Endothelial cell (in vitro differentiated cells): ENCODE measurements at regions not wholly inside any gene's neighbourhood (a gene's known extent, or its start where the extent isn't known, plus 50 kb on each side); places are given as distances from the start of the nearest gene placed in this dataset.

Experiments used
- DNase-seq: peaks from one replicate; pipeline ENCODE4 v3.0.0; 2021; ENCODE audit warnings: low spot score
- H3K27ac Mint-ChIP-seq: one replicate; pipeline ENCODE4 v1.8.0; 2021; ENCODE audit warnings: mixed read lengths, inconsistent platforms; ENCODE audit not compliant: unreplicated experiment
- H3K27me3 Mint-ChIP-seq: one replicate; pipeline ENCODE4 v1.8.0; 2021; ENCODE audit warnings: mild to moderate bottlenecking, moderate library complexity, mixed read lengths, inconsistent platforms; ENCODE audit not compliant: unreplicated experiment
- H3K36me3 Mint-ChIP-seq: one replicate; pipeline ENCODE4 v1.8.0; 2021; ENCODE audit warnings: mild to moderate bottlenecking, low read depth, mixed read lengths, inconsistent platforms; ENCODE audit not compliant: unreplicated experiment
- H3K4me1 Mint-ChIP-seq: one replicate; pipeline ENCODE4 v1.8.0; 2021; ENCODE audit warnings: mild to moderate bottlenecking, mixed read lengths, inconsistent platforms; ENCODE audit not compliant: unreplicated experiment
- H3K4me3 Mint-ChIP-seq: one replicate; pipeline ENCODE4 v1.8.0; 2021; ENCODE audit warnings: mild to moderate bottlenecking, mixed read lengths, inconsistent platforms; ENCODE audit not compliant: unreplicated experiment
- H3K9me3 Mint-ChIP-seq: one replicate; pipeline ENCODE4 v1.8.0; 2021; ENCODE audit warnings: mixed read lengths, inconsistent platforms; ENCODE audit not compliant: unreplicated experiment
- TF ChIP-seq, protein P1 (sequence below): fragments of 200-600 bp; sonication (generic); IDR thresholded peaks from one replicate; pipeline ENCODE4 v1.5.0; 2021; ENCODE audit warnings: antibody characterized with exemption; ENCODE audit not compliant: unreplicated experiment

DNA sequence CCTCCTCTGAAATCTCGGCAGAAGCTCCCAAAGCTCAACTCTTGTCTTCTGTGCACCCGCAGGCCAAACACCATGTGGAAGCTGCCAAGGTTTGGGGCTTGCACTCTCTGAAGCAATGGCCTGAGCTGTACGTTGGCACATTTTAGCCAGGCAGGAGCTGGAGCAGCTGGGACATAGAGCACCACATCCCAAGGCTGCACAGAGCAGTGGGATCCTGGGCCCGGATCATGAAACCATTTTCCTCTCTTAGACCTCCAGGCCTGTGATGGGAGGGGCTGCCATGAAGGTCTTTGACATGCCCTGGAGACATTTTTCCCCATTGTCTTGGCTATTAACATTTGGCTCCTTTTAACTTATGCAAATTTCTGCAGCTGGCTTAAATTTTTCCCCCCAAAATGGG is 567.1 kb upstream of the ZNF608 start:
- no peak overlapping the region for H3K27ac Mint-ChIP-seq
- no peak overlapping the region for H3K4me3 Mint-ChIP-seq
- H3K9me3 Mint-ChIP-seq = no peaks in the 10 kb centered on the region
- H3K27me3 Mint-ChIP-seq = peaks cover 2% of the 10 kb centered on the region
- TF ChIP-seq, protein P1, sequence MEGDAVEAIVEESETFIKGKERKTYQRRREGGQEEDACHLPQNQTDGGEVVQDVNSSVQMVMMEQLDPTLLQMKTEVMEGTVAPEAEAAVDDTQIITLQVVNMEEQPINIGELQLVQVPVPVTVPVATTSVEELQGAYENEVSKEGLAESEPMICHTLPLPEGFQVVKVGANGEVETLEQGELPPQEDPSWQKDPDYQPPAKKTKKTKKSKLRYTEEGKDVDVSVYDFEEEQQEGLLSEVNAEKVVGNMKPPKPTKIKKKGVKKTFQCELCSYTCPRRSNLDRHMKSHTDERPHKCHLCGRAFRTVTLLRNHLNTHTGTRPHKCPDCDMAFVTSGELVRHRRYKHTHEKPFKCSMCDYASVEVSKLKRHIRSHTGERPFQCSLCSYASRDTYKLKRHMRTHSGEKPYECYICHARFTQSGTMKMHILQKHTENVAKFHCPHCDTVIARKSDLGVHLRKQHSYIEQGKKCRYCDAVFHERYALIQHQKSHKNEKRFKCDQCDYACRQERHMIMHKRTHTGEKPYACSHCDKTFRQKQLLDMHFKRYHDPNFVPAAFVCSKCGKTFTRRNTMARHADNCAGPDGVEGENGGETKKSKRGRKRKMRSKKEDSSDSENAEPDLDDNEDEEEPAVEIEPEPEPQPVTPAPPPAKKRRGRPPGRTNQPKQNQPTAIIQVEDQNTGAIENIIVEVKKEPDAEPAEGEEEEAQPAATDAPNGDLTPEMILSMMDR = no peak
- DNase-seq = no peak
- peaks cover 6% of the 10 kb centered on the region for H3K36me3 Mint-ChIP-seq
- peaks cover 6% of the 10 kb centered on the region for H3K4me1 Mint-ChIP-seq

DNA sequence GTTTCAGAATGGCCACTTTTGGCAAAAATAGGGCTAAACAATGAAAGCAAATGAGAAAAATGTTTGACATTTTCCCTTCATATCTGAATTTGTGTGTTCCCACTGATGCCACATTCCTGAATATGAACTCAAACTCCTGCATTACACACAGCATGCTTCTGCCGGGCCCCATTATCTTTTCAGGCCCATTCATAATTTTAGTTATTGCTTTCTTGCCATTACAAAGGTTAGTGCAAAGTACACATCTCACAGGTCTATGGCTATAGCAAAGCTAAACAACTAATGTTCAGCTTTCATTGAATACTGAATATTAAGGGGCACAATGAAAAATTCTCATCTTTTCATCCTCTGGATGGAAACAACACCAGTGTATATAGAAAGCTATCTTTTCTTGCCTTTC is 568.9 kb upstream of the ZNF608 start:
- H3K36me3 Mint-ChIP-seq = peaks cover 6% of the 10 kb centered on the region
- DNase-seq = no peak
- H3K9me3 Mint-ChIP-seq = no peaks in the 10 kb centered on the region
- peaks cover 2% of the 10 kb centered on the region for H3K27me3 Mint-ChIP-seq
- TF ChIP-seq, protein P1 = no peak
- H3K4me3 Mint-ChIP-seq = no peak overlapping the region
- peaks cover 16% of the 10 kb centered on the region for H3K4me1 Mint-ChIP-seq
- no peak overlapping the region for H3K27ac Mint-ChIP-seq

DNA sequence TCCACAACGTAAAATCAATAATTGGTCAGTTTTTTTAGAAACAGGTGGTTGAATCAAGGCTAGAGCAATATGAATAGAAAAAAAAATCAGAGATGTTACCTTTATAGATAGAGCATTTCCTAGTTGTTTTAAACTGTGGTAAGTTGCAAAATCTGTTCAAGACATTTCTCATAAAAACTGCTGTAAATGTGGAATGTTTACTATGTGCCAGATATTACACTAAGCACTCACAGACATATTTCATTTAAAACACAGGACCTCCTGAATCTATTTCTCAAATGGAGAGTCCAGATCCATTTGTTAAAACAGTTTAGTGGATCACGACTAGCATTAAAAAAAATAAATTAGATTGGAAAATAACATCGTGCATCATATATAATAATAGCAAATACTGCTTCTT is 570.0 kb upstream of the ZNF608 start:
- Mint-ChIP-seq H3K27ac (no peak overlapping the region), H3K4me1 (peaks cover 16% of the 10 kb centered on the region), H3K36me3 (peaks cover 6% of the 10 kb centered on the region), H3K27me3 (peaks cover 2% of the 10 kb centered on the region), H3K9me3 (no peaks in the 10 kb centered on the region), H3K4me3 (no peak overlapping the region)
- TF ChIP-seq, protein P1 = no peak
- no peak for DNase-seq

DNA sequence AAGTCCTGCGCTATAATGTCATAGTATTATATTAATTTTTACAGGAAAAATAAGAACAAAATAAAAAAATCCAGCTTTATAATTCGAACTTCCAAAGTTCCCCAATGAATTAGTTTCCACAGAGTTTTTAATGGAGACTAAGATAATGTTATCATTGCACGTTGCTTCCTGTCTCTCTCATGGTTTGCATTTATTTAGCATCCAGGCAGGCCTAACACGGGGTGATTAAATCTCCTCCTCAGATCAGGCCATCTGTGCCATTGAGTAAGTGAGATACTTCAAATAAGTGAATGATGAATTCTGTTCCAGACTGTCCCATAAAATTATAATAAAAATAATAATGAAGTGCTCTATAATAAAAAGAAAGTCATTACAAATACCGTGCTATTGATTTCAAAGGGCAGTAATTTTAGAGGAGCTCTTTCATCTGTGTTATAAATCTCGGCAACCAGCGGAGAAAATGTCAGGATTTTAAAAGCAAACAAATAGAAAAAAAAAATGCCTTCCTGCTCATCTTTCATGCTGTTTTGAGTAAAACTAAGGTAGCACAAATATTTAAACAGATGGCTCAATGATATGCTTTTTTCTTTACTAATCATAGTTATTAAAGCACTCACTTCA is 570.6 kb upstream of the ZNF608 start:
- TF ChIP-seq, protein P1 = no peak
- no peak for DNase-seq
- Mint-ChIP-seq H3K27ac (no peak overlapping the region), H3K27me3 (peaks cover 2% of the 10 kb centered on the region), H3K9me3 (no peaks in the 10 kb centered on the region), H3K36me3 (peaks cover 6% of the 10 kb centered on the region), H3K4me3 (no peak overlapping the region), H3K4me1 (peaks cover 16% of the 10 kb centered on the region)

DNA sequence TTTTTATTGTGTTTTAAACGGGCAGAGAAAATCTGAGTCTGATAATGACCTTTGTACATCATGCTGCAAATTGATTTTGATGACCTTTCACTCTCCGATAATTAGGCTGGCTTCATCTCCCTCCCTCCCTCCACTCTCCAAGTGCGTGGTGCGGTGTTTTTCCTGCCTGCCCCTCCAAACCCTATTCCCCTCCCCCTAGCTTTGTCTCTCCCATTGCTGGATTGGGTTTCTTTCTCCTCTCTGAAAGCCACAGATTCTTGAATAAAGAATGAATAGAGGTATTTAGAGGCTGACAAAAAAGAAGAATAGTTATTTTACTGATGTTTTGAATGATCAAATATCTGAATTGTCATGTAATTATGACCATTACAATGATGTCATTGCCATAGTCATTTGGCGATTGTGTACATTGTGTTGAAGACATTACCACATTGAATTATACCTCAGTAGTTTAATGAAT is 571.1 kb upstream of the ZNF608 start:
- DNase-seq = no peak
- H3K27ac Mint-ChIP-seq = no peak overlapping the region
- TF ChIP-seq, protein P1 = no peak
- H3K4me1 Mint-ChIP-seq = peaks cover 16% of the 10 kb centered on the region
- H3K4me3 Mint-ChIP-seq = no peak overlapping the region
- H3K27me3 Mint-ChIP-seq = peaks cover 2% of the 10 kb centered on the region
- no peaks in the 10 kb centered on the region for H3K9me3 Mint-ChIP-seq
- peaks cover 6% of the 10 kb centered on the region for H3K36me3 Mint-ChIP-seq
